ENCODE measurements at regions not wholly inside any gene's neighbourhood (a gene's known extent, or its start where the extent isn't known, plus 50 kb on each side); places are given as distances from the start of the nearest gene placed in this dataset.

GRCh38 chr18:26794230-26795101 lies 71.0 kb downstream of the AQP4 start:
- DNase-seq (peak; percentile 1 to 18), FAIRE-seq (no peak)
- no peak overlapping the region for H3K4me3 ChIP-seq (ENCODE audit: low read depth in 1 of 3, low read length in 3 of 3)
- no peaks in the 10 kb centered on the region for H3K4me1 ChIP-seq (ENCODE audit: control insufficient read depth in 3 of 3, insufficient read depth in 2 of 3, low read depth in 1 of 3, low read length in 2 of 3)
- H3K27ac ChIP-seq (ENCODE audit: low read depth in 1 of 3, low read length in 2 of 3) = no peak overlapping the region
- 69 to 84% (median 83%) methylated on average over 8 of the region's 8 CpGs for WGBS, 3 donors
- no peaks in the 10 kb centered on the region for H3K9me3 ChIP-seq (ENCODE audit: control insufficient read depth in 2 of 2, insufficient read depth in 1 of 2, low read depth in 1 of 2, low read length in 1 of 2)
- no peaks in the 10 kb centered on the region for H3K36me3 ChIP-seq (ENCODE audit: control insufficient read depth in 3 of 3, insufficient read depth in 2 of 3, low read depth in 1 of 3, low read length in 3 of 3)
- no peaks in the 10 kb centered on the region for H3K27me3 ChIP-seq (ENCODE audit: control insufficient read depth in 3 of 3, insufficient read depth in 3 of 3, low read length in 3 of 3)

GRCh38 chr18:26792661-26793060 lies 72.8 kb downstream of the AQP4 start:
- Histone ChIP-seq H3K27me3 (ENCODE audit: control insufficient read depth in 3 of 3, insufficient read depth in 3 of 3, low read length in 3 of 3) (no peaks in the 10 kb centered on the region), H3K4me1 (ENCODE audit: control insufficient read depth in 3 of 3, insufficient read depth in 2 of 3, low read depth in 1 of 3, low read length in 2 of 3) (no peaks in the 10 kb centered on the region), H3K27ac (ENCODE audit: low read depth in 1 of 3, low read length in 2 of 3) (no peak overlapping the region), H3K4me3 (ENCODE audit: low read depth in 1 of 3, low read length in 3 of 3) (no peak overlapping the region), H3K36me3 (ENCODE audit: control insufficient read depth in 3 of 3, insufficient read depth in 2 of 3, low read depth in 1 of 3, low read length in 3 of 3) (no peaks in the 10 kb centered on the region), H3K9me3 (ENCODE audit: control insufficient read depth in 2 of 2, insufficient read depth in 1 of 2, low read depth in 1 of 2, low read length in 1 of 2) (no peaks in the 10 kb centered on the region)
- DNase-seq (no peak), FAIRE-seq (no peak)
- WGBS, 3 donors = 93 to 97% (median 93%) methylated on average over 1 of the region's 1 CpG

GRCh38 chr18:26791676-26792075 lies 73.8 kb downstream of the AQP4 start:
- Histone ChIP-seq H3K4me3 (ENCODE audit: low read depth in 1 of 3, low read length in 3 of 3) (no peak overlapping the region), H3K36me3 (ENCODE audit: control insufficient read depth in 3 of 3, insufficient read depth in 2 of 3, low read depth in 1 of 3, low read length in 3 of 3) (no peaks in the 10 kb centered on the region), H3K4me1 (ENCODE audit: control insufficient read depth in 3 of 3, insufficient read depth in 2 of 3, low read depth in 1 of 3, low read length in 2 of 3) (no peaks in the 10 kb centered on the region), H3K27ac (ENCODE audit: low read depth in 1 of 3, low read length in 2 of 3) (no peak overlapping the region), H3K9me3 (ENCODE audit: control insufficient read depth in 2 of 2, insufficient read depth in 1 of 2, low read depth in 1 of 2, low read length in 1 of 2) (no peaks in the 10 kb centered on the region), H3K27me3 (ENCODE audit: control insufficient read depth in 3 of 3, insufficient read depth in 3 of 3, low read length in 3 of 3) (no peaks in the 10 kb centered on the region)
- DNase-seq (no peak), FAIRE-seq (no peak)

- no peak for DNase-seq
- peaks cover 0 to 7% (median 0%) of the 10 kb centered on the region in 3 donors for H3K27me3 ChIP-seq (ENCODE audit: control insufficient read depth in 3 of 3, insufficient read depth in 3 of 3, low read length in 3 of 3)
- no peaks in the 10 kb centered on the region for H3K4me1 ChIP-seq (ENCODE audit: control insufficient read depth in 3 of 3, insufficient read depth in 2 of 3, low read depth in 1 of 3, low read length in 2 of 3)
- no peaks in the 10 kb centered on the region for H3K9me3 ChIP-seq (ENCODE audit: control insufficient read depth in 2 of 2, insufficient read depth in 1 of 2, low read depth in 1 of 2, low read length in 1 of 2)
- 42 to 66% (median 62%) methylated on average over 1 of the region's 1 CpG for WGBS, 3 donors
- no peaks in the 10 kb centered on the region for H3K36me3 ChIP-seq (ENCODE audit: control insufficient read depth in 3 of 3, insufficient read depth in 2 of 3, low read depth in 1 of 3, low read length in 3 of 3)
- no peak overlapping the region for H3K27ac ChIP-seq (ENCODE audit: low read depth in 1 of 3, low read length in 2 of 3)
- no peak for FAIRE-seq
- H3K4me3 ChIP-seq (ENCODE audit: low read depth in 1 of 3, low read length in 3 of 3) = no peak overlapping the region
Measured at GRCh38 chr18:26784599-26784998, 80.9 kb downstream of the AQP4 start.

- H3K27ac ChIP-seq (ENCODE audit: low read depth in 1 of 3, low read length in 2 of 3) = no peak overlapping the region
Measured at GRCh38 chr18:26783170-26783569, 82.3 kb downstream of the AQP4 start.

GRCh38 chr18:26780520-26781325 lies 84.8 kb downstream of the AQP4 start:
- DNase-seq (no peak), FAIRE-seq (no peak)
- 58 to 65% (median 62%) methylated on average over 5 of the region's 5 CpGs for WGBS, 3 donors
- Histone ChIP-seq H3K27me3 (ENCODE audit: control insufficient read depth in 3 of 3, insufficient read depth in 3 of 3, low read length in 3 of 3) (peaks cover 0 to 7% (median 2%) of the 10 kb centered on the region in 3 donors), H3K4me1 (ENCODE audit: control insufficient read depth in 3 of 3, insufficient read depth in 2 of 3, low read depth in 1 of 3, low read length in 2 of 3) (no peaks in the 10 kb centered on the region), H3K36me3 (ENCODE audit: control insufficient read depth in 3 of 3, insufficient read depth in 2 of 3, low read depth in 1 of 3, low read length in 3 of 3) (no peaks in the 10 kb centered on the region), H3K9me3 (ENCODE audit: control insufficient read depth in 2 of 2, insufficient read depth in 1 of 2, low read depth in 1 of 2, low read length in 1 of 2) (no peaks in the 10 kb centered on the region), H3K4me3 (ENCODE audit: low read depth in 1 of 3, low read length in 3 of 3) (no peak overlapping the region), H3K27ac (ENCODE audit: low read depth in 1 of 3, low read length in 2 of 3) (no peak overlapping the region)

More at GRCh38 chr18:26783170-26783569, 82.3 kb downstream of the AQP4 start:
- FAIRE-seq (no peak), DNase-seq (no peak)
- Histone ChIP-seq H3K36me3 (ENCODE audit: control insufficient read depth in 3 of 3, insufficient read depth in 2 of 3, low read depth in 1 of 3, low read length in 3 of 3) (no peaks in the 10 kb centered on the region), H3K4me3 (ENCODE audit: low read depth in 1 of 3, low read length in 3 of 3) (no peak overlapping the region), H3K4me1 (ENCODE audit: control insufficient read depth in 3 of 3, insufficient read depth in 2 of 3, low read depth in 1 of 3, low read length in 2 of 3) (no peaks in the 10 kb centered on the region), H3K27me3 (ENCODE audit: control insufficient read depth in 3 of 3, insufficient read depth in 3 of 3, low read length in 3 of 3) (peaks cover 0 to 7% (median 0%) of the 10 kb centered on the region in 3 donors), H3K9me3 (ENCODE audit: control insufficient read depth in 2 of 2, insufficient read depth in 1 of 2, low read depth in 1 of 2, low read length in 1 of 2) (no peaks in the 10 kb centered on the region)
- 74 to 82% (median 81%) methylated on average over 6 of the region's 6 CpGs for WGBS, 3 donors

- no peak overlapping the region for H3K27ac ChIP-seq (ENCODE audit: low read depth in 1 of 3, low read length in 2 of 3)
- no peaks in the 10 kb centered on the region for H3K36me3 ChIP-seq (ENCODE audit: control insufficient read depth in 3 of 3, insufficient read depth in 2 of 3, low read depth in 1 of 3, low read length in 3 of 3)
- no peak for DNase-seq
- no peaks in the 10 kb centered on the region for H3K4me1 ChIP-seq (ENCODE audit: control insufficient read depth in 3 of 3, insufficient read depth in 2 of 3, low read depth in 1 of 3, low read length in 2 of 3)
- H3K27me3 ChIP-seq (ENCODE audit: control insufficient read depth in 3 of 3, insufficient read depth in 3 of 3, low read length in 3 of 3) = peaks cover 0 to 7% (median 2%) of the 10 kb centered on the region in 3 donors
- no peak for FAIRE-seq
- no peaks in the 10 kb centered on the region for H3K9me3 ChIP-seq (ENCODE audit: control insufficient read depth in 2 of 2, insufficient read depth in 1 of 2, low read depth in 1 of 2, low read length in 1 of 2)
- no peak overlapping the region for H3K4me3 ChIP-seq (ENCODE audit: low read depth in 1 of 3, low read length in 3 of 3)
Measured at GRCh38 chr18:26778054-26778393, 87.5 kb downstream of the AQP4 start.

GRCh38 chr18:26777351-26778053 lies 88.0 kb downstream of the AQP4 start:
- H3K36me3 ChIP-seq (ENCODE audit: control insufficient read depth in 3 of 3, insufficient read depth in 2 of 3, low read depth in 1 of 3, low read length in 3 of 3) = no peaks in the 10 kb centered on the region
- H3K9me3 ChIP-seq (ENCODE audit: control insufficient read depth in 2 of 2, insufficient read depth in 1 of 2, low read depth in 1 of 2, low read length in 1 of 2) = no peaks in the 10 kb centered on the region
- no peak overlapping the region for H3K27ac ChIP-seq (ENCODE audit: low read depth in 1 of 3, low read length in 2 of 3)
- peaks cover 0 to 7% (median 2%) of the 10 kb centered on the region in 3 donors for H3K27me3 ChIP-seq (ENCODE audit: control insufficient read depth in 3 of 3, insufficient read depth in 3 of 3, low read length in 3 of 3)
- no peak overlapping the region for H3K4me3 ChIP-seq (ENCODE audit: low read depth in 1 of 3, low read length in 3 of 3)
- 42 to 57% (median 46%) methylated on average over 7 of the region's 7 CpGs for WGBS, 3 donors
- H3K4me1 ChIP-seq (ENCODE audit: control insufficient read depth in 3 of 3, insufficient read depth in 2 of 3, low read depth in 1 of 3, low read length in 2 of 3) = no peaks in the 10 kb centered on the region
- no peak for FAIRE-seq
- no peak for DNase-seq
